Adrenal gland (tissue), 9 donors: ENCODE measurements at regions not wholly inside any gene's neighbourhood (a gene's known extent, or its start where the extent isn't known, plus 50 kb on each side); places are given as distances from the start of the nearest gene placed in this dataset.

ENCODE experiments used
- DNase-seq, 7 donors: peaks; one replicate each; pipeline ENCODE4 v3.0.0-alpha.2; 2019 to 2020
- H3K27ac ChIP-seq, 5 donors: fragments of 200-600 bp; sonication (generic) in 4 of 5; 1 replicate in 3 of 5; 2 replicates in 2 of 5; pipeline versions ENCODE4 v1.5.1 to v1.8.0; 2016 to 2020; ENCODE audit warnings: mild to moderate bottlenecking in 1 of 5
- H3K27me3 ChIP-seq: fragments of 200-600 bp; 2 replicates; pipeline ENCODE4 v1.8.0; 2021
- H3K36me3 ChIP-seq, 2 donors: fragments of 200-600 bp; replicated peaks in 1 of 2; 1 replicate in 1 of 2; 2 replicates in 1 of 2; pipeline versions ENCODE4 v1.5.1 to v1.8.0; 2018 to 2022
- H3K4me1 ChIP-seq, 2 donors: fragments of 200-600 bp; replicated peaks in 1 of 2; 1 replicate in 1 of 2; 2 replicates in 1 of 2; pipeline versions ENCODE4 v1.5.1 to v1.8.0; 2018 to 2021
- H3K4me3 ChIP-seq, 4 donors: fragments of 200-600 bp; sonication (generic) in 3 of 4; one replicate each; pipeline ENCODE4 v1.5.1; 2016 to 2018
- H3K9me3 ChIP-seq, 3 donors: fragments of 200-600 bp; sonication (generic) in 1 of 3; replicated peaks in 1 of 3; 1 replicate in 2 of 3; 2 replicates in 1 of 3; pipeline versions ENCODE4 v1.5.1 to v1.8.0; 2016 to 2021
- CTCF ChIP-seq, 6 experiments: fragments of 450-650 bp in 4 of 6; fragments of 200-600 bp in 2 of 6; sonication (generic) in 1 of 6; IDR thresholded peaks; 1 replicate in 5 of 6; 2 replicates in 1 of 6; pipeline versions ENCODE4 v1.5.1 to v1.8.0; 2016 to 2021; ENCODE audit warnings: antibody characterized with exemption in 6 of 6, mild to moderate bottlenecking in 2 of 6, moderate library complexity in 1 of 6
- POLR2A ChIP-seq, 2 donors: fragments of 450-650 bp; IDR thresholded peaks; one replicate each; pipeline ENCODE4 v1.6.1; 2017; ENCODE audit warnings: antibody characterized with exemption in 2 of 2, mild to moderate bottlenecking in 2 of 2, moderate library complexity in 1 of 2
- WGBS, 4 donors: extraction: QIAGEN DNeasy Blood & Tissue Kit in 2 of 4; methylation state at CpG; one replicate each; pipeline versions ENCODE4 v1.1.5 to v1.1.7; 2013 to 2017; 5-methylcytosine and 5-hydroxymethylcytosine counted together
- intact Hi-C, 2 donors: fragments of 100-400 bp; cut with DNase I; formaldehyde crosslinking; loops; one replicate each; pipeline versions ENCODE4 v1.14.1 to v1.15.0; 2022 to 2023
- donor health status: healthy with polysubstance abuse.
- donor health status: Bipolar disorder and iron deficiency.
- donor health status: DM: yes; HTN: yes; CAD: no.
- donor health status: DM: no; HTN: no; CAD: no.
- donor health status: DM: no; HTN: no; CAD: no.

DNA sequence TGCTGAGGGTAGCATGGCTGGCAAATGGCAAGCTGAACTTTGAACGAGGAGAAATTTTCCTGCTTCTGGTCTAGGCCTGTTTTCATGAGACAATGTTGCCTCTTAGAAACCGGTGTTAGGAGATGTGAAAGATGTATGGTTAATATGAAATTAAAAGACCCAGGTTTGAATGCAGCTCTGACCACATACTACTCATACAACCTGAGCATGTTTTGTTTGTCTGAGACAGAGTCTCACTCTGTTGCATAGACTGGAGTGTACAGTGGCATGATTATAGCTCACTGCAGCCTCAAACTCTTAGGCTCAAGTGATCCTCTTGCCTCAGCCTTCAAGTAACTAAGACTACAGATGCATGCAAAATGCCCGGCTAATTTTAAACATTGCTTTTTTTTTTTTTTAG is 193.4 kb upstream of the FZD8 start:
- Histone ChIP-seq H3K36me3 (no peaks in the 10 kb centered on the region), H3K4me1 (no peaks in the 10 kb centered on the region), H3K4me3 (no peak overlapping the region), H3K27ac (no peak overlapping the region), H3K9me3 (no peaks in the 10 kb centered on the region), H3K27me3 (no peaks in the 10 kb centered on the region)
- DNase-seq: no peak
- 85 to 94% (median 92%) methylated on average over 3 of the region's 3 CpGs for WGBS, 4 donors
- TF ChIP-seq CTCF (IDR thresholded peaks at IDR 0.05) (no peak), POLR2A (IDR thresholded peaks at IDR 0.05) (no peak)
- intact Hi-C loops: no loop called here

DNA sequence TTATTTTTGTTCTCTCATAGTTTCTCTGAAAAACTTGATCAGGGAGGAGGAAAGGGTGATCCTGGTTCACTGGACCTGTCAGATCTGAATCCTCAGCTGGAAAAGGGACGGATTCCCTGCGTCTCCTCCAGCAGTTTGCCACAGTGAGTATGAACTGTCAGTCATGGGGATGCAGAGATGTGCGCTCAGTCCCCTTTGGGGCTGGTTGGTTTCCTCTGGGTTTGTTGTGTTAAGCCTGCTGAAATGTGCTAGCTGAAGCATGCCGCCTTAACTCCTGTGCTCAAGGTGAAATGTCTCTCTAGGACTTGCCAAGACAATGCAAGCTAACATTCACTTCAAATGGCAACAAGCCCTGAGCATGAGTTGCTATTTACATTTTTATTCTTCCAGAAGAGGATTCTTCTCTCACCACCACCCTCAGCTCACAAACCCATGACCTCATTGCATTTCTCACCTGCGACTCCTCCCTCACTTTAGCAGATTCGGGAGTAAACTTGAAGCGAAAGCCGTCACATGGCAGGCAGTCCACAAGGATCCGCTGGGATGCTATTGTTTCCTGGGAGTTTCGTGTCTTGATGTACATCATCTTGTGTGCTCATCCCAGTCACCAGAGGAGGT is 192.9 kb upstream of the FZD8 start:
- Histone ChIP-seq H3K4me1 (no peaks in the 10 kb centered on the region), H3K36me3 (no peaks in the 10 kb centered on the region), H3K4me3 (no peak overlapping the region), H3K27ac (no peak overlapping the region), H3K9me3 (no peaks in the 10 kb centered on the region), H3K27me3 (no peaks in the 10 kb centered on the region)
- no peak for DNase-seq
- intact Hi-C loops: no loop called here
- 88 to 95% (median 91%) methylated on average over 10 of the region's 10 CpGs for WGBS, 4 donors
- no peak for TF ChIP-seq CTCF (IDR thresholded peaks at IDR 0.05)

DNA sequence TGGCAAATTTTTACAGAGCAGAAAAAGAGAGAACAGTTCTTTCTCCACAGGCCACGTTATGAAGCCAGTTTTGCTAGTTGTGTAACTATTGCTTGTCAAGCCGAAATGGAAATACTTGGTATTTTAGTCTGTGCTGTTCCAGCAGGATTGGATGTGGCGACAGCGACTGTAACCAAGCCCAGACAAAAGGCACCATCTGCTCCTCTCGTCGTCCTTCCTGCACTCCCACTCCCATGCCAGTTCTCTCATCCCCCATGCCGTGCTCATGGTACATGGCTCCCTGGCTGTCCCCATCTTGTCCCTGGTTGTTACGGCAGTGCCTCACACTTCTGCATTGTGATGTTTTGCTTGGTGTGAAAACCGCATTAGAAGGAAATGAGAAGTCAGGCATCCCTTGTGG is 185.7 kb upstream of the FZD8 start:
- H3K9me3 ChIP-seq: no peaks in the 10 kb centered on the region
- no peak for TF ChIP-seq POLR2A (IDR thresholded peaks at IDR 0.05)
- no peak for TF ChIP-seq CTCF (IDR thresholded peaks at IDR 0.05)
- no peak overlapping the region for H3K27ac ChIP-seq
- no peaks in the 10 kb centered on the region for H3K27me3 ChIP-seq
- whole genome bisulfite sequencing, 4 donors: 78 to 88% (median 83%) methylated on average over 9 of the region's 9 CpGs
- no peaks in the 10 kb centered on the region for H3K36me3 ChIP-seq
- no peak for DNase-seq
- intact Hi-C loops: no loop called here
- no peak overlapping the region for H3K4me3 ChIP-seq
- H3K4me1 ChIP-seq: no peaks in the 10 kb centered on the region

GRCh38 chr10:35824704-35825103 is 182.6 kb upstream of the FZD8 start:
- Histone ChIP-seq H3K36me3 (no peaks in the 10 kb centered on the region), H3K27me3 (no peaks in the 10 kb centered on the region), H3K4me3 (no peak overlapping the region), H3K9me3 (no peaks in the 10 kb centered on the region), H3K27ac (no peak overlapping the region), H3K4me1 (no peaks in the 10 kb centered on the region)
- no peak for TF ChIP-seq POLR2A (IDR thresholded peaks at IDR 0.05)
- TF ChIP-seq CTCF (IDR thresholded peaks at IDR 0.05): no peak
- intact Hi-C loops: no loop called here
- 66 to 77% (median 73%) methylated on average over 3 of the region's 3 CpGs for whole genome bisulfite sequencing, 4 donors
- DNase-seq: no peak
